Mammary epithelial cell (primary cell): ENCODE measurements at regions not wholly inside any gene's neighbourhood (a gene's known extent, or its start where the extent isn't known, plus 50 kb on each side); places are given as distances from the start of the nearest gene placed in this dataset.
"Not testable (repeated sequence)": the region's sequence is repeated elsewhere in the genome, so short reads cannot be mapped to it uniquely, and the experiment has no call there.

ENCODE experiments used
- CTCF ChIP-seq, 2 donors: IDR thresholded peaks in 1 of 2; conservative IDR thresholded peaks in 1 of 2; 2 replicates each; pipeline ENCODE4 v1.5.1; 2011 to 2012; ENCODE audit warnings: inconsistent platforms in 2 of 2, low read length in 2 of 2, mild to moderate bottlenecking in 2 of 2, control low read depth in 1 of 2, low read depth in 1 of 2; ENCODE audit not compliant: insufficient read depth in 1 of 2; ENCODE audit errors: extremely low read depth in 1 of 2
- EZH2 ChIP-seq: IDR thresholded peaks from 2 replicates; pipeline ENCODE4 v1.6.1; 2012; ENCODE audit warnings: low read length, inconsistent platforms, borderline replicate concordance

- not testable (repeated sequence) for TF ChIP-seq CTCF (conservative IDR thresholded peaks at IDR 0.05 in 1 of 2, IDR thresholded peaks at IDR 0.05 in 1 of 2; ENCODE audit: extremely low read depth in 1 of 2, insufficient read depth in 1 of 2, low read depth in 1 of 2, low read length in 2 of 2); EZH2
Measured at GRCh38 chr14:19239981-19240380, 194.2 kb downstream of the POTEG start.
